K562 (cell line): ENCODE measurements at regions not wholly inside any gene's neighbourhood (a gene's known extent, or its start where the extent isn't known, plus 50 kb on each side); places are given as distances from the start of the nearest gene placed in this dataset. TPM values are rescaled to one million over a fixed set of nuclear protein-coding genes. Genes with fewer than 3 reads are reported as not detected.
"Not testable (repeated sequence)": the region's sequence is repeated elsewhere in the genome, so short reads cannot be mapped to it uniquely, and the experiment has no call there.

ENCODE experiments used
- ATAC-seq: fragments of 200-7000 bp; cut with Tn5 transposase; 3 replicates; pipeline ENCODE4 v1.9.1; 2020; ENCODE audit warnings: moderate library complexity
- BruUV-seq: library from RNA; stranded (reverse); fragments of 400-500 nt; replicated peaks from 2 replicates; lab custom pipeline; 2021; lab: Mats Ljungman, UMichigan
- CTCF ChIA-PET: fragments of 300-600 bp; formaldehyde crosslinking; extraction: SDS; loops from one replicate; lab custom pipeline; 2021; ENCODE audit warnings: low intra/inter-chr PET ratio; lab: Yijun Ruan, JAX
- POLR2A ChIA-PET: fragments of 300-600, 350-650 bp; sonication (Branson Sonifier 250); formaldehyde crosslinking; extraction: SDS; loops from one replicate; lab custom pipeline; 2021; ENCODE audit warnings: antibody characterized with exemption, inconsistent platforms; lab: Yijun Ruan, JAX
- DNase-seq, 4 experiments: peaks; one replicate each; pipeline versions ENCODE4 v3.0.0 to v3.0.0-alpha.2; 2011 to 2018; ENCODE audit warnings: low spot score in 3 of 4, mixed read lengths in 3 of 4; ENCODE audit errors: extremely low read depth in 1 of 4
- FAIRE-seq: peaks from 2 replicates; lab custom pipeline; 2011; peaks lifted over from hg19 to GRCh38; lab: Jason Lieb, UNC
- H2AFZ ChIP-seq: 2 replicates; pipeline ENCODE4 v1.6.0; 2011; ENCODE audit warnings: low read depth, low read length, control low read depth, inconsistent platforms
- H3K27ac ChIP-seq: fragments of 200-600 bp; 3 replicates; pipeline ENCODE4 v1.8.0; 2011; ENCODE audit warnings: low read depth, mild to moderate bottlenecking, control low read depth, inconsistent platforms, low read length, moderate library complexity, mixed read lengths; ENCODE audit errors: extremely low read depth
- H3K27me3 ChIP-seq, 2 experiments: fragments of 300-600 bp in 1 of 2; 2 replicates in 1 of 2; 3 replicates in 1 of 2; pipeline versions ENCODE4 v1.6.0 to v1.8.0; 2011; ENCODE audit warnings: inconsistent platforms in 2 of 2, low read length in 2 of 2, mild to moderate bottlenecking in 1 of 2, mixed read lengths in 1 of 2, moderate library complexity in 1 of 2; ENCODE audit not compliant: control insufficient read depth in 2 of 2, insufficient read depth in 2 of 2
- H3K36me3 ChIP-seq: fragments of 300-600 bp; 3 replicates; pipeline ENCODE4 v1.8.0; 2011; ENCODE audit warnings: mild to moderate bottlenecking, low read length, inconsistent platforms; ENCODE audit not compliant: control insufficient read depth, insufficient read depth
- H3K4me1 ChIP-seq, 2 experiments: fragments of 200-600 bp in 1 of 2; replicated peaks in 1 of 2; 2 replicates in 1 of 2; 3 replicates in 1 of 2; pipeline versions ENCODE4 v1.5.1 to v1.8.0; 2011; ENCODE audit warnings: inconsistent platforms in 2 of 2, low read length in 2 of 2, mild to moderate bottlenecking in 1 of 2, mixed read lengths in 1 of 2, moderate library complexity in 1 of 2; ENCODE audit not compliant: control insufficient read depth in 2 of 2, insufficient read depth in 2 of 2
- H3K4me2 ChIP-seq: 2 replicates; pipeline ENCODE4 v1.6.1; 2011; ENCODE audit warnings: low read length, control low read depth, inconsistent platforms, mixed read lengths; ENCODE audit not compliant: insufficient read depth
- H3K4me3 ChIP-seq: fragments of 200-600 bp; sonication (generic), shearing (Covaris generic); 2 replicates; pipeline ENCODE4 v1.5.1; 2016; ENCODE audit warnings: control low read depth, inconsistent platforms
- H3K79me2 ChIP-seq: fragments of 200-600 bp; 3 replicates; pipeline ENCODE4 v1.8.0; 2011; ENCODE audit warnings: low read length, inconsistent platforms; ENCODE audit not compliant: control insufficient read depth, insufficient read depth
- H3K9ac ChIP-seq, 2 experiments: 2 replicates each; pipeline versions ENCODE4 v1.6.0 to v1.6.1; 2011; ENCODE audit warnings: low read depth in 2 of 2, low read length in 2 of 2, control low read depth in 1 of 2, inconsistent platforms in 1 of 2, mild to moderate bottlenecking in 1 of 2, mixed read lengths in 1 of 2; ENCODE audit not compliant: insufficient read depth in 1 of 2
- H3K9me1 ChIP-seq: one replicate; pipeline ENCODE4 v1.6.0; 2011; ENCODE audit warnings: inconsistent platforms, mild to moderate bottlenecking, low read length, moderate library complexity; ENCODE audit not compliant: control insufficient read depth, insufficient read depth
- H3K9me3 ChIP-seq: replicated peaks from 2 replicates; pipeline ENCODE4 v1.5.1; 2011; ENCODE audit warnings: low read depth, low read length, inconsistent platforms; ENCODE audit not compliant: control insufficient read depth, insufficient read depth
- H4K20me1 ChIP-seq: replicated peaks from 2 replicates; pipeline ENCODE4 v1.6.1; 2011; ENCODE audit warnings: low read length, inconsistent platforms, mixed read lengths; ENCODE audit not compliant: control insufficient read depth, insufficient read depth
- WGBS: fragments of 100-300 bp; shearing (Covaris generic); methylation state at CpG from one replicate; pipeline ENCODE4 v1.1.6; 2016; ENCODE audit warnings: low coverage, mixed read lengths; ENCODE audit not compliant: insufficient coverage; ENCODE audit errors: missing lambda C conversion rate; 5-methylcytosine and 5-hydroxymethylcytosine counted together
- in situ Hi-C: fragments of 300-500 bp; cut with MboI; formaldehyde crosslinking; loops from 4 replicates; pipeline ENCODE4 v1.15.0; 2018; ENCODE audit warnings: inconsistent platforms, mixed read lengths
- intact Hi-C: fragments of 100-400 bp; cut with micrococcal nuclease; formaldehyde crosslinking; loops from 2 replicates; pipeline ENCODE4 v1.14.2; 2022
- microRNA counts: library from miRNA; unstranded; fragments of <30 nt; microRNA quantifications from one replicate; lab custom pipeline; 2016
- microRNA-seq: library from miRNA; unstranded; fragments of <30 nt; microRNA quantifications from one replicate; pipeline ENCODE4, GENCODE V29; 2018; ENCODE audit warnings: borderline microRNAs expressed
- small RNA-seq: library from RNA; depleted of rRNA; stranded (forward); fragments of <200 nt; gene quantifications from one replicate; pipeline ENCODE3, GENCODE V24; 2014

- ATAC-seq, POLR2A ChIA-PET, CTCF ChIA-PET, BruUV-seq, H3K4me3 ChIP-seq, H3K4me2 ChIP-seq, DNase-seq, H3K27me3 ChIP-seq, H3K9me1 ChIP-seq, intact Hi-C loops, H2AFZ ChIP-seq, H3K9me3 ChIP-seq, FAIRE-seq, H4K20me1 ChIP-seq, H3K27ac ChIP-seq, H3K4me1 ChIP-seq, H3K9ac ChIP-seq, H3K79me2 ChIP-seq, in situ Hi-C loops, H3K36me3 ChIP-seq: not testable (repeated sequence)
- under 1% methylated on average over 16 of the region's 25 CpGs for WGBS
Measured at GRCh38 chr6:71832110-71832764, 54.1 kb upstream of the RIMS1 start.

MicroRNAs in the stretch of these regions (microRNA counts, 767-probe panel; counts per million panel counts)
- 2,470 counts per million, percentile 61 among the panel's probes with 10 or more counts for microRNA hsa-miR-30a-5p (lab: Ali Mortazavi, UCI)

Small RNA genes lying in the stretch of these regions (microRNA-seq; reads per million reads assigned to microRNA genes)
- gene MIR30A (2.6 reads per million, percentile 32 among the genes with 10 or more reads in this experiment), gene MIR30C2 (not detected)

Small RNA genes lying in the stretch of these regions (small RNA-seq; reads per million reads assigned to genes)
- gene MIR30A, result 2.4 reads per million, percentile 84 among the genes with 10 or more reads in this experiment
- not detected for gene MIR30C2
- gene RNU4-66P, result not detected
